Liver (tissue), 8 donors: ENCODE measurements at regions not wholly inside any gene's neighbourhood (a gene's known extent, or its start where the extent isn't known, plus 50 kb on each side); places are given as distances from the start of the nearest gene placed in this dataset.

Source experiments
- DNase-seq: peaks from one replicate; pipeline ENCODE4 v3.0.0-alpha.2; 2017; ENCODE audit warnings: low spot score
- H3K27ac ChIP-seq, 2 donors: one replicate each; pipeline ENCODE4 v1.7.0; 2013; ENCODE audit warnings: inconsistent platforms in 2 of 2, low read length in 2 of 2, control low read depth in 1 of 2, low read depth in 1 of 2, mild to moderate bottlenecking in 1 of 2
- H3K27me3 ChIP-seq, 4 donors: one replicate each; pipeline versions ENCODE4 v1.6.1 to v1.7.0; 2013; ENCODE audit warnings: low read length in 3 of 4, inconsistent platforms in 1 of 4, mild to moderate bottlenecking in 1 of 4, moderate library complexity in 1 of 4; ENCODE audit not compliant: control insufficient read depth in 4 of 4, insufficient read depth in 4 of 4
- H3K36me3 ChIP-seq, 4 donors: one replicate each; pipeline versions ENCODE4 v1.6.1 to v1.7.0; 2013; ENCODE audit warnings: low read length in 3 of 4, mild to moderate bottlenecking in 3 of 4, low read depth in 1 of 4, moderate library complexity in 1 of 4; ENCODE audit not compliant: control insufficient read depth in 4 of 4, insufficient read depth in 3 of 4
- H3K4me1 ChIP-seq, 4 donors: one replicate each; pipeline versions ENCODE4 v1.6.1 to v1.7.0; 2013; ENCODE audit warnings: low read length in 3 of 4, mild to moderate bottlenecking in 3 of 4, moderate library complexity in 1 of 4; ENCODE audit not compliant: control insufficient read depth in 4 of 4, insufficient read depth in 4 of 4
- H3K4me3 ChIP-seq, 3 donors: one replicate each; pipeline versions ENCODE4 v1.6.1 to v1.7.0; 2013; ENCODE audit warnings: low read length in 3 of 3, control low read depth in 1 of 3, low read depth in 1 of 3, mild to moderate bottlenecking in 1 of 3
- H3K9ac ChIP-seq, 2 donors: one replicate each; pipeline ENCODE4 v1.7.0; 2013; ENCODE audit warnings: low read length in 2 of 2, mild to moderate bottlenecking in 2 of 2, moderate library complexity in 2 of 2, control low read depth in 1 of 2, low read depth in 1 of 2
- H3K9me3 ChIP-seq, 4 donors: one replicate each; pipeline versions ENCODE4 v1.6.1 to v1.7.0; 2013; ENCODE audit warnings: low read length in 3 of 4; ENCODE audit not compliant: control insufficient read depth in 4 of 4
- FOXA1 ChIP-seq: IDR thresholded peaks from 2 replicates; pipeline ENCODE4 v1.6.1; 2016; ENCODE audit warnings: antibody characterized with exemption
- FOXA2 ChIP-seq: IDR thresholded peaks from 2 replicates; pipeline ENCODE4 v1.6.1; 2016; ENCODE audit warnings: antibody characterized with exemption
- GABPA ChIP-seq, 2 donors: IDR thresholded peaks in 1 of 2; conservative IDR thresholded peaks in 1 of 2; 2 replicates each; pipeline ENCODE4 v1.6.1; 2016; ENCODE audit warnings: antibody characterized with exemption in 2 of 2, mild to moderate bottlenecking in 1 of 2, moderate library complexity in 1 of 2
- HNF4G ChIP-seq: IDR thresholded peaks from 2 replicates; pipeline ENCODE4 v1.6.1; 2016; ENCODE audit warnings: antibody characterized with exemption
- SP1 ChIP-seq: IDR thresholded peaks from 2 replicates; pipeline ENCODE4 v1.6.1; 2018; ENCODE audit warnings: antibody characterized with exemption, mild to moderate bottlenecking
- YY1 ChIP-seq: IDR thresholded peaks from 2 replicates; pipeline ENCODE4 v1.6.1; 2016; ENCODE audit warnings: antibody characterized with exemption, mild to moderate bottlenecking
- WGBS: extraction: QIAGEN DNeasy Blood & Tissue Kit; methylation state at CpG from one replicate; pipeline ENCODE4 v1.1.7; 2013; 5-methylcytosine and 5-hydroxymethylcytosine counted together
- TF ChIP-seq, protein P1 (sequence below): fragments of 150-350 bp; IDR thresholded peaks from 2 replicates; pipeline ENCODE4 v1.5.1; 2017; ENCODE audit warnings: improper control_type of control experiment, low read depth, low read length; ENCODE audit not compliant: missing input control
- TF ChIP-seq, protein P2 (sequence below): IDR thresholded peaks from 2 replicates; pipeline ENCODE4 v1.6.1; 2016; ENCODE audit warnings: antibody characterized with exemption
- TF ChIP-seq, protein P3 (sequence below): IDR thresholded peaks from 2 replicates; pipeline ENCODE4 v1.6.1; 2016; ENCODE audit warnings: antibody characterized with exemption, mild to moderate bottlenecking
- TF ChIP-seq, protein P4 (sequence below): IDR thresholded peaks from 2 replicates; pipeline ENCODE4 v1.6.1; 2016; ENCODE audit warnings: antibody characterized with exemption
- donor health status: healthy.
- donor health status: healthy.
- donor health status: healthy.
- donor health status: healthy.
- donor health status: healthy.

DNA sequence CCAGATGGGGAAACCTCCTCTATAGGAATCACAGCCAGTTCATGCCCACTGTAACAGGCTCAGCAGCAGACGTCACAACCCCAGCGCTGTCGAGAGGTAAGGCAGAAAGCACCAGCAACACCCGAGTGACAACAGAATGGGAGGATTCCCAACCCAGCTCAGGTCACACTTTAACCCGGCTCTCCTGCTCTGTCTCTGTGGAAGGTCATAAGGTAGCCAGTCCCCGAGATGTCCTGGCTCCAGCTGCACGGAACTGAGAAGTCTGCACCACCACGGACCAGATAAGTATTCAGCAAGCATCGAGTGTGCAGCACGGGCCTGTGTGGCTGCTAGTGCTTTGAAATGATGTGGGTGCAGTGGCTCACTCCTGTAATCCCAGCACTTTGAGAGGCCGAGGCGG, 236.7 kb upstream of the TCERG1L start:
- no peaks in the 10 kb centered on the region for H3K36me3 ChIP-seq
- no peaks in the 10 kb centered on the region for H3K4me1 ChIP-seq
- no peak overlapping the region for H3K9ac ChIP-seq
- WGBS: 61% methylated on average over 12 of the region's 12 CpGs
- peaks cover 0 to 3% (median 0%) of the 10 kb centered on the region in 4 donors for H3K27me3 ChIP-seq
- TF ChIP-seq, protein P1, sequence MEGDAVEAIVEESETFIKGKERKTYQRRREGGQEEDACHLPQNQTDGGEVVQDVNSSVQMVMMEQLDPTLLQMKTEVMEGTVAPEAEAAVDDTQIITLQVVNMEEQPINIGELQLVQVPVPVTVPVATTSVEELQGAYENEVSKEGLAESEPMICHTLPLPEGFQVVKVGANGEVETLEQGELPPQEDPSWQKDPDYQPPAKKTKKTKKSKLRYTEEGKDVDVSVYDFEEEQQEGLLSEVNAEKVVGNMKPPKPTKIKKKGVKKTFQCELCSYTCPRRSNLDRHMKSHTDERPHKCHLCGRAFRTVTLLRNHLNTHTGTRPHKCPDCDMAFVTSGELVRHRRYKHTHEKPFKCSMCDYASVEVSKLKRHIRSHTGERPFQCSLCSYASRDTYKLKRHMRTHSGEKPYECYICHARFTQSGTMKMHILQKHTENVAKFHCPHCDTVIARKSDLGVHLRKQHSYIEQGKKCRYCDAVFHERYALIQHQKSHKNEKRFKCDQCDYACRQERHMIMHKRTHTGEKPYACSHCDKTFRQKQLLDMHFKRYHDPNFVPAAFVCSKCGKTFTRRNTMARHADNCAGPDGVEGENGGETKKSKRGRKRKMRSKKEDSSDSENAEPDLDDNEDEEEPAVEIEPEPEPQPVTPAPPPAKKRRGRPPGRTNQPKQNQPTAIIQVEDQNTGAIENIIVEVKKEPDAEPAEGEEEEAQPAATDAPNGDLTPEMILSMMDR: no peak
- TF ChIP-seq, protein P2, sequence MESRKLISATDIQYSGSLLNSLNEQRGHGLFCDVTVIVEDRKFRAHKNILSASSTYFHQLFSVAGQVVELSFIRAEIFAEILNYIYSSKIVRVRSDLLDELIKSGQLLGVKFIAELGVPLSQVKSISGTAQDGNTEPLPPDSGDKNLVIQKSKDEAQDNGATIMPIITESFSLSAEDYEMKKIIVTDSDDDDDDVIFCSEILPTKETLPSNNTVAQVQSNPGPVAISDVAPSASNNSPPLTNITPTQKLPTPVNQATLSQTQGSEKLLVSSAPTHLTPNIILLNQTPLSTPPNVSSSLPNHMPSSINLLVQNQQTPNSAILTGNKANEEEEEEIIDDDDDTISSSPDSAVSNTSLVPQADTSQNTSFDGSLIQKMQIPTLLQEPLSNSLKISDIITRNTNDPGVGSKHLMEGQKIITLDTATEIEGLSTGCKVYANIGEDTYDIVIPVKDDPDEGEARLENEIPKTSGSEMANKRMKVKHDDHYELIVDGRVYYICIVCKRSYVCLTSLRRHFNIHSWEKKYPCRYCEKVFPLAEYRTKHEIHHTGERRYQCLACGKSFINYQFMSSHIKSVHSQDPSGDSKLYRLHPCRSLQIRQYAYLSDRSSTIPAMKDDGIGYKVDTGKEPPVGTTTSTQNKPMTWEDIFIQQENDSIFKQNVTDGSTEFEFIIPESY: no peak
- DNase-seq: no peak
- H3K27ac ChIP-seq: no peak overlapping the region
- no peak overlapping the region for H3K4me3 ChIP-seq
- H3K9me3 ChIP-seq: no peaks in the 10 kb centered on the region

DNA sequence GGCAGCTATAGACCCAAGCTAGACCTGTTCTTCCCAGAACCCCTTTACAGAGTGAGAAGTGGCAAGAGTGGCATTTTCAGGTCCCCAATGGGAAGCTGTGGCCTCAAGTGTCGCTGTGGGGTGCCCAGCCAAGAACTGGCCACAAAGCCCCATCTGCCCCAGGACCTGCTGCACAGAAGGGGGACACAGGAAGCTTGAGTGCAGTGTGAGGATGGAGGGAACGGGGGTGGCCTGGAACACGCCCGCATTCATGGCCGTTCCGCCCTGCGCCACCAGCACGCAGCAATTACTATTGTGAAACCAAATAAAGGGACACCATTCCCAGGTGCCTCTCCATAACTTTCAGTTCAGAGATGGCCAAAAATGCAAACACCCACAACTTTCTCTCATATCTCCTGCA, 237.6 kb upstream of the TCERG1L start:
- DNase-seq: no peak
- 90% methylated on average over 8 of the region's 8 CpGs for WGBS

DNA sequence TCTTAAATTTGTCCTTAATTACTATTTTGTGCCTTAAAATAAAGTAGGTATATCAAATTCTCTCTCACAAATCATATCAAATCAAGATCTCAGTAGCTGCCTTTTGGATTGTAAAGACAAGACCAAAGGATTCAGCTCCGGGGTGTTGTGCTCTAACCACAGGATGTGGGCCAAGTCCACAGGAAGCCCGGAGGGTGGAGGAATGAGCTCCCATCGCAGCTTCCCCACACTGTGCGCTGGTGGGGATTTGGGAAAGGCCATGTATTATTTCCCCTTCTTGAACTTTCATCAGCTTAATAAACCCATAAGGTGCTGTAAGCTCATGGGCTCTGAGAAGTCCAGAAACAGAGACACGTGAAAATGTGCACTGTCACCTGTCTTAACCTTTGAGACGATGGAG, 241.6 kb upstream of the TCERG1L start:
- Histone ChIP-seq H3K27me3 (peaks cover 0 to 6% (median 0%) of the 10 kb centered on the region in 4 donors), H3K27ac (no peak overlapping the region), H3K4me3 (no peak overlapping the region), H3K4me1 (no peaks in the 10 kb centered on the region), H3K9ac (no peak overlapping the region), H3K9me3 (no peaks in the 10 kb centered on the region), H3K36me3 (no peaks in the 10 kb centered on the region)
- WGBS: 68% methylated on average over 6 of the region's 6 CpGs
- DNase-seq: no peak
- TF ChIP-seq FOXA1: no peak
- no peak for TF ChIP-seq HNF4G
- TF ChIP-seq, protein P3, sequence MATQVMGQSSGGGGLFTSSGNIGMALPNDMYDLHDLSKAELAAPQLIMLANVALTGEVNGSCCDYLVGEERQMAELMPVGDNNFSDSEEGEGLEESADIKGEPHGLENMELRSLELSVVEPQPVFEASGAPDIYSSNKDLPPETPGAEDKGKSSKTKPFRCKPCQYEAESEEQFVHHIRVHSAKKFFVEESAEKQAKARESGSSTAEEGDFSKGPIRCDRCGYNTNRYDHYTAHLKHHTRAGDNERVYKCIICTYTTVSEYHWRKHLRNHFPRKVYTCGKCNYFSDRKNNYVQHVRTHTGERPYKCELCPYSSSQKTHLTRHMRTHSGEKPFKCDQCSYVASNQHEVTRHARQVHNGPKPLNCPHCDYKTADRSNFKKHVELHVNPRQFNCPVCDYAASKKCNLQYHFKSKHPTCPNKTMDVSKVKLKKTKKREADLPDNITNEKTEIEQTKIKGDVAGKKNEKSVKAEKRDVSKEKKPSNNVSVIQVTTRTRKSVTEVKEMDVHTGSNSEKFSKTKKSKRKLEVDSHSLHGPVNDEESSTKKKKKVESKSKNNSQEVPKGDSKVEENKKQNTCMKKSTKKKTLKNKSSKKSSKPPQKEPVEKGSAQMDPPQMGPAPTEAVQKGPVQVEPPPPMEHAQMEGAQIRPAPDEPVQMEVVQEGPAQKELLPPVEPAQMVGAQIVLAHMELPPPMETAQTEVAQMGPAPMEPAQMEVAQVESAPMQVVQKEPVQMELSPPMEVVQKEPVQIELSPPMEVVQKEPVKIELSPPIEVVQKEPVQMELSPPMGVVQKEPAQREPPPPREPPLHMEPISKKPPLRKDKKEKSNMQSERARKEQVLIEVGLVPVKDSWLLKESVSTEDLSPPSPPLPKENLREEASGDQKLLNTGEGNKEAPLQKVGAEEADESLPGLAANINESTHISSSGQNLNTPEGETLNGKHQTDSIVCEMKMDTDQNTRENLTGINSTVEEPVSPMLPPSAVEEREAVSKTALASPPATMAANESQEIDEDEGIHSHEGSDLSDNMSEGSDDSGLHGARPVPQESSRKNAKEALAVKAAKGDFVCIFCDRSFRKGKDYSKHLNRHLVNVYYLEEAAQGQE: no peak
- TF ChIP-seq SP1: no peak
- TF ChIP-seq, protein P4, sequence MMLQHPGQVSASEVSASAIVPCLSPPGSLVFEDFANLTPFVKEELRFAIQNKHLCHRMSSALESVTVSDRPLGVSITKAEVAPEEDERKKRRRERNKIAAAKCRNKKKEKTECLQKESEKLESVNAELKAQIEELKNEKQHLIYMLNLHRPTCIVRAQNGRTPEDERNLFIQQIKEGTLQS: no peak
- no peak for TF ChIP-seq GABPA (IDR thresholded peaks at IDR 0.05 in 1 of 2, conservative IDR thresholded peaks at IDR 0.05 in 1 of 2)
- no peak for TF ChIP-seq FOXA2

More for the DNA sequence above, 237.6 kb upstream of the TCERG1L start:
- no peaks in the 10 kb centered on the region for H3K36me3 ChIP-seq
- H3K4me3 ChIP-seq: no peak overlapping the region
- no peaks in the 10 kb centered on the region for H3K9me3 ChIP-seq
- H3K4me1 ChIP-seq: no peaks in the 10 kb centered on the region
- no peak overlapping the region for H3K27ac ChIP-seq
- peaks cover 0 to 3% (median 0%) of the 10 kb centered on the region in 4 donors for H3K27me3 ChIP-seq
- no peak overlapping the region for H3K9ac ChIP-seq
- TF ChIP-seq YY1: no peak
- TF ChIP-seq SP1: no peak
